ENCODE measurements at regions not wholly inside any gene's neighbourhood (a gene's known extent, or its start where the extent isn't known, plus 50 kb on each side); places are given as distances from the start of the nearest gene placed in this dataset.

- TF ChIP-seq, protein P1, sequence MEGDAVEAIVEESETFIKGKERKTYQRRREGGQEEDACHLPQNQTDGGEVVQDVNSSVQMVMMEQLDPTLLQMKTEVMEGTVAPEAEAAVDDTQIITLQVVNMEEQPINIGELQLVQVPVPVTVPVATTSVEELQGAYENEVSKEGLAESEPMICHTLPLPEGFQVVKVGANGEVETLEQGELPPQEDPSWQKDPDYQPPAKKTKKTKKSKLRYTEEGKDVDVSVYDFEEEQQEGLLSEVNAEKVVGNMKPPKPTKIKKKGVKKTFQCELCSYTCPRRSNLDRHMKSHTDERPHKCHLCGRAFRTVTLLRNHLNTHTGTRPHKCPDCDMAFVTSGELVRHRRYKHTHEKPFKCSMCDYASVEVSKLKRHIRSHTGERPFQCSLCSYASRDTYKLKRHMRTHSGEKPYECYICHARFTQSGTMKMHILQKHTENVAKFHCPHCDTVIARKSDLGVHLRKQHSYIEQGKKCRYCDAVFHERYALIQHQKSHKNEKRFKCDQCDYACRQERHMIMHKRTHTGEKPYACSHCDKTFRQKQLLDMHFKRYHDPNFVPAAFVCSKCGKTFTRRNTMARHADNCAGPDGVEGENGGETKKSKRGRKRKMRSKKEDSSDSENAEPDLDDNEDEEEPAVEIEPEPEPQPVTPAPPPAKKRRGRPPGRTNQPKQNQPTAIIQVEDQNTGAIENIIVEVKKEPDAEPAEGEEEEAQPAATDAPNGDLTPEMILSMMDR (IDR thresholded peaks at IDR 0.05) = no peak
- no peak for TF ChIP-seq POLR2A (IDR thresholded peaks at IDR 0.05)
Measured at GRCh38 chr9:106657926-106658325, 205.0 kb upstream of the ZNF462 start.

All from heart left ventricle (tissue), 13 donors.